Esophagus muscularis mucosa (tissue), 4 donors: ENCODE measurements at regions not wholly inside any gene's neighbourhood (a gene's known extent, or its start where the extent isn't known, plus 50 kb on each side); places are given as distances from the start of the nearest gene placed in this dataset.

Experiments
- DNase-seq: peaks from one replicate; pipeline ENCODE4 v3.0.0-alpha.2; 2017; ENCODE audit errors: extremely low spot score
- H3K27ac ChIP-seq, 4 donors: fragments of 200-600 bp; sonication (generic); replicated peaks in 1 of 4; 1 replicate in 3 of 4; 2 replicates in 1 of 4; pipeline ENCODE4 v1.5.1; 2016 to 2019; ENCODE audit warnings: mild to moderate bottlenecking in 1 of 4
- H3K27me3 ChIP-seq, 4 donors: fragments of 200-600 bp; sonication (generic); one replicate each; pipeline versions ENCODE4 v1.5.1 to v1.6.0; 2016 to 2019
- H3K36me3 ChIP-seq, 4 donors: fragments of 200-600 bp; sonication (generic); one replicate each; pipeline ENCODE4 v1.5.1; 2016 to 2019
- H3K4me1 ChIP-seq, 4 donors: fragments of 200-600 bp; sonication (generic); one replicate each; pipeline ENCODE4 v1.5.1; 2016 to 2019
- H3K4me3 ChIP-seq, 4 donors: fragments of 200-600 bp; sonication (generic); 1 replicate in 2 of 4; 2 replicates in 2 of 4; pipeline ENCODE4 v1.5.1; 2016 to 2019; ENCODE audit warnings: mild to moderate bottlenecking in 4 of 4, moderate library complexity in 1 of 4
- H3K9me3 ChIP-seq, 4 donors: fragments of 200-600 bp; sonication (generic); 1 replicate in 3 of 4; 2 replicates in 1 of 4; pipeline ENCODE4 v1.5.1; 2016 to 2019
- CTCF ChIP-seq, 3 experiments: fragments of 200-600 bp in 2 of 3; fragments of 450-650 bp in 1 of 3; sonication (generic) in 2 of 3; IDR thresholded peaks; one replicate each; pipeline ENCODE4 v1.5.1; 2017 to 2019; ENCODE audit warnings: antibody characterized with exemption in 3 of 3, mild to moderate bottlenecking in 2 of 3, moderate library complexity in 1 of 3
- EP300 ChIP-seq: sonication (generic); formaldehyde crosslinking; IDR thresholded peaks from one replicate; pipeline ENCODE4 v1.6.1; 2017; ENCODE audit warnings: antibody characterized with exemption
- POLR2A ChIP-seq: fragments of 450-650 bp; IDR thresholded peaks from one replicate; pipeline ENCODE4 v1.6.1; 2017; ENCODE audit warnings: antibody characterized with exemption, moderate library complexity, mild to moderate bottlenecking, low read depth
- POLR2AphosphoS5 ChIP-seq, 2 donors: sonication (generic); formaldehyde crosslinking; IDR thresholded peaks; one replicate each; pipeline ENCODE4 v1.6.1; 2017; ENCODE audit warnings: antibody characterized with exemption in 2 of 2
- WGBS: methylation state at CpG from one replicate; pipeline ENCODE4 v1.1.5; 2018; 5-methylcytosine and 5-hydroxymethylcytosine counted together
- intact Hi-C: fragments of 100-400 bp; cut with DNase I; formaldehyde crosslinking; loops from one replicate; pipeline ENCODE4 v1.15.1; 2023

- Histone ChIP-seq H3K27me3 (no peaks in the 10 kb centered on the region), H3K9me3 (no peaks in the 10 kb centered on the region), H3K36me3 (no peaks in the 10 kb centered on the region), H3K4me1 (peaks cover 0 to 4% (median 0%) of the 10 kb centered on the region in 4 donors), H3K27ac (no peak overlapping the region), H3K4me3 (no peak overlapping the region)
- intact Hi-C loops: no loop called here
- 78% methylated on average over 1 of the region's 1 CpG for WGBS
- DNase-seq: no peak
- no peak for TF ChIP-seq POLR2AphosphoS5 (IDR thresholded peaks at IDR 0.05)
- no peak for TF ChIP-seq EP300
- TF ChIP-seq CTCF (IDR thresholded peaks at IDR 0.05): no peak
- no peak for TF ChIP-seq POLR2A
These were observed 104.4 kb upstream of the SALL4 start for GRCh38 chr20:51906679-51907078.

- intact Hi-C loops: no loop called here
- WGBS: 87% methylated on average over 6 of the region's 6 CpGs
These were observed 103.7 kb upstream of the SALL4 start for GRCh38 chr20:51906049-51906448.

GRCh38 chr20:51902933-51903332 lies 100.6 kb upstream of the SALL4 start:
- intact Hi-C loops: no loop called here
- WGBS: 89% methylated on average over 6 of the region's 6 CpGs

More at GRCh38 chr20:51906049-51906448, 103.7 kb upstream of the SALL4 start:
- no peaks in the 10 kb centered on the region for H3K27me3 ChIP-seq
- no peaks in the 10 kb centered on the region for H3K36me3 ChIP-seq
- H3K4me3 ChIP-seq: no peak overlapping the region
- no peak overlapping the region for H3K27ac ChIP-seq
- no peak for TF ChIP-seq POLR2AphosphoS5 (IDR thresholded peaks at IDR 0.05)
- TF ChIP-seq EP300: no peak
- no peak for TF ChIP-seq POLR2A
- TF ChIP-seq CTCF (IDR thresholded peaks at IDR 0.05): no peak
- peaks cover 0 to 4% (median 0%) of the 10 kb centered on the region in 4 donors for H3K4me1 ChIP-seq
- no peak for DNase-seq
- no peaks in the 10 kb centered on the region for H3K9me3 ChIP-seq

GRCh38 chr20:51900443-51900842 lies 98.1 kb upstream of the SALL4 start:
- Histone ChIP-seq H3K27ac (no peak overlapping the region), H3K4me1 (no peaks in the 10 kb centered on the region), H3K36me3 (no peaks in the 10 kb centered on the region), H3K9me3 (no peaks in the 10 kb centered on the region), H3K27me3 (no peaks in the 10 kb centered on the region), H3K4me3 (no peak overlapping the region)
- WGBS: 74% methylated on average over 3 of the region's 3 CpGs
- DNase-seq: no peak
- no peak for TF ChIP-seq POLR2AphosphoS5 (IDR thresholded peaks at IDR 0.05)
- TF ChIP-seq POLR2A: no peak
- TF ChIP-seq CTCF (IDR thresholded peaks at IDR 0.05): no peak
- TF ChIP-seq EP300: no peak
- intact Hi-C loops: no loop called here

More at GRCh38 chr20:51902933-51903332, 100.6 kb upstream of the SALL4 start:
- Histone ChIP-seq H3K27me3 (no peaks in the 10 kb centered on the region), H3K4me1 (no peaks in the 10 kb centered on the region), H3K27ac (no peak overlapping the region), H3K4me3 (no peak overlapping the region), H3K36me3 (no peaks in the 10 kb centered on the region), H3K9me3 (no peaks in the 10 kb centered on the region)
- no peak for TF ChIP-seq EP300
- TF ChIP-seq POLR2A: no peak
- TF ChIP-seq CTCF (IDR thresholded peaks at IDR 0.05): no peak
- TF ChIP-seq POLR2AphosphoS5 (IDR thresholded peaks at IDR 0.05): no peak
- DNase-seq: no peak

- Histone ChIP-seq H3K4me3 (no peak overlapping the region), H3K9me3 (no peaks in the 10 kb centered on the region), H3K4me1 (no peaks in the 10 kb centered on the region), H3K27ac (no peak overlapping the region), H3K27me3 (no peaks in the 10 kb centered on the region), H3K36me3 (no peaks in the 10 kb centered on the region)
- DNase-seq: no peak
- 84% methylated on average over 7 of the region's 7 CpGs for WGBS
- intact Hi-C loops: no loop called here
- no peak for TF ChIP-seq POLR2A
- TF ChIP-seq CTCF (IDR thresholded peaks at IDR 0.05): no peak
- no peak for TF ChIP-seq EP300
- no peak for TF ChIP-seq POLR2AphosphoS5 (IDR thresholded peaks at IDR 0.05)
These were observed 97.4 kb upstream of the SALL4 start for GRCh38 chr20:51899674-51900073.
